ENCODE measurements at regions not wholly inside any gene's neighbourhood (a gene's known extent, or its start where the extent isn't known, plus 50 kb on each side); places are given as distances from the start of the nearest gene placed in this dataset.

DNA sequence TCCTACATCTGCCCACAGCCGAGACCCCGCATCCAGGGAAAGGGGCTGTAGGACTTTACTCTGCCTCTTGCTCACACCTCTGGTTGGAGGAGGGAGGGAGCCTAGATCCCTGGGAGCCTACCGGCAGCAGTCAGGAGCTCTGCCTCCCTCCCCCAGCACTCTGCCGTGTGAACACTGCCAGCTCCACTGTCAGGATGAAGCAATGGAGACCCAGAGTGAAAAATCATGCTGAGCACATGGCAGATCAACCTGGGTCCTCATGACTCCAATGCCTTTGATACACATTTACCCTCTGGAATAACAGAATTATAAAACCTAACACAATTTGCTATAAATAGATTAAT is 477.7 kb downstream of the TNS3 start:
- TF ChIP-seq EZH2phosphoT487 (IDR thresholded peaks at IDR 0.05; ENCODE audit: unreplicated experiment) (no peak), ZNF114 (CRISPR knock-in tag; IDR thresholded peaks at IDR 0.05) (no peak)
- peak overlapping the region; percentile 85; the same call in 1 of the 2 replicates for H2AFZ ChIP-seq
- ATAC-seq, result peak; percentile 68

DNA sequence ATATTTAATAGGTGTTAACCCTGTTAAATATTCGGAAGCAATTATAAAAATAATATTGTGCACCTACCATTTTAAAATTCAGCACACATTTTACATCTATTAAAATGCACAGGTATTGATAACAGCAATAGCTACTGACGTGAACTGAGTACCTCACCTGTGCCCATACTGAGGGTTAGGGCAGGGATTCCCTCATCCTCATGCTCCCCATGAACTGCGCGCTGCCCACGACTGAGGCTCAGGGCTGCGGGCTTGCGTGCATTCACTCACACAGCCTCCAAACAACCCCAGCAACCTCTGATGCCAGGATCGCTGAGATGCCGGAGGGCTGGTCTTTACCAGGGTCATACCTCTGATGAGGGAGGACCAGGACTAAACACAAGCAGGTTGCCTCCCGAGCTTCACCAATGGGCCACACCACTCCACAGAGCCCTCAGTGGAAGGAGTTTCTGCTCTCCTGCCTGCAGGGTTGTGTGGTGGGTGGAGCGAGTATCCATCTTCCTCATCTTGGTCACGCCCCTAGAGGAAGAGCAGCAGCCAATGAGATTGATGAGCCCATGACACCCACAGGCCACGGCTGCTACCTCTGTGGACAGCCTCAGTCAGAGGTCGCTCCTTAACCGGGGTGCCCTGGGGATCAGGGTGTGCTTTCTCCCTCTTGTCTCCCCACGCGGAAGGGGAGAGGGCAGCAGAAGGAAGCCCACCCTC is 478.3 kb downstream of the TNS3 start:
- H3K4me1 Mint-ChIP-seq, result no peaks in the 10 kb centered on the region

More for the DNA sequence above, 477.7 kb downstream of the TNS3 start:
- no peak overlapping the region for H3K27ac Mint-ChIP-seq
- Histone ChIP-seq H3K36me3 (ENCODE audit: insufficient read depth) (no peaks in the 10 kb centered on the region), H3K4me1 (ENCODE audit: insufficient read depth) (no peaks in the 10 kb centered on the region), H3K9me2 (ENCODE audit: insufficient read depth) (0 out of 2 replicates have a peak, but pooled peaks cover 2% of the 10 kb centered on the region), H3K4me2 (no peak overlapping the region), H4K20me1 (replicated peaks; ENCODE audit: insufficient read depth) (no peaks in the 10 kb centered on the region), H3K27ac (ENCODE audit: low read depth) (no peak overlapping the region), H3K4me3 (no peak overlapping the region), H3K27me3 (ENCODE audit: insufficient read depth) (no peaks in the 10 kb centered on the region), H3F3A (replicated peaks; ENCODE audit: low read depth) (no peaks in the 10 kb centered on the region), H3K79me2 (replicated peaks; ENCODE audit: insufficient read depth) (no peaks in the 10 kb centered on the region)
- H3K4me1 Mint-ChIP-seq, result no peaks in the 10 kb centered on the region
- peaks cover 7% of the 10 kb centered on the region for H3K27me3 Mint-ChIP-seq (ENCODE audit: insufficient read depth, low read depth, poor library complexity)
- H3K9me3 Mint-ChIP-seq, result no peaks in the 10 kb centered on the region; the same call in 1 of the 3 replicates
- peak; percentile 8 for DNase-seq (ENCODE audit: low spot score)
- no peak overlapping the region for H3K4me3 Mint-ChIP-seq
- H3K36me3 Mint-ChIP-seq (ENCODE audit: low read depth), result peaks cover 2% of the 10 kb centered on the region; the same call in 1 of the 3 replicates

More for the DNA sequence above, 478.3 kb downstream of the TNS3 start:
- Mint-ChIP-seq H3K9me3 (no peaks in the 10 kb centered on the region; the same call in 2 of the 3 replicates), H3K4me3 (no peak overlapping the region), H3K36me3 (ENCODE audit: low read depth) (peaks cover 2% of the 10 kb centered on the region; the same call in 1 of the 3 replicates), H3K27me3 (ENCODE audit: insufficient read depth, low read depth, poor library complexity) (peaks cover 7% of the 10 kb centered on the region), H3K27ac (no peak overlapping the region)
- no peak overlapping the region for H3K4me3 ChIP-seq
- peak; percentile 3 for DNase-seq (ENCODE audit: low spot score)
- H3F3A ChIP-seq (replicated peaks; ENCODE audit: low read depth), result no peaks in the 10 kb centered on the region
- H2AFZ ChIP-seq, result peak overlapping the region; percentile 85; the same call in 1 of the 2 replicates
- H3K9me2 ChIP-seq (ENCODE audit: insufficient read depth), result no peaks in the 10 kb centered on the region
- no peaks in the 10 kb centered on the region for H4K20me1 ChIP-seq (replicated peaks; ENCODE audit: insufficient read depth)
- H3K4me1 ChIP-seq (ENCODE audit: insufficient read depth), result no peaks in the 10 kb centered on the region
- H3K27me3 ChIP-seq (ENCODE audit: insufficient read depth), result no peaks in the 10 kb centered on the region
- ATAC-seq, result peak; percentile 63
- no peak overlapping the region for H3K4me2 ChIP-seq
- H3K36me3 ChIP-seq (ENCODE audit: insufficient read depth), result no peaks in the 10 kb centered on the region
- H3K79me2 ChIP-seq (replicated peaks; ENCODE audit: insufficient read depth), result no peaks in the 10 kb centered on the region
- TF ChIP-seq CREB1 (CRISPR knock-in tag; IDR thresholded peaks at IDR 0.05; ENCODE audit: low read depth) (no peak), ZNF114 (CRISPR knock-in tag; IDR thresholded peaks at IDR 0.05) (no peak), EZH2 (IDR thresholded peaks at IDR 0.05; ENCODE audit: low read depth, unreplicated experiment) (no peak), EZH2phosphoT487 (IDR thresholded peaks at IDR 0.05; ENCODE audit: unreplicated experiment) (no peak)
- TF ChIP-seq, protein P1, sequence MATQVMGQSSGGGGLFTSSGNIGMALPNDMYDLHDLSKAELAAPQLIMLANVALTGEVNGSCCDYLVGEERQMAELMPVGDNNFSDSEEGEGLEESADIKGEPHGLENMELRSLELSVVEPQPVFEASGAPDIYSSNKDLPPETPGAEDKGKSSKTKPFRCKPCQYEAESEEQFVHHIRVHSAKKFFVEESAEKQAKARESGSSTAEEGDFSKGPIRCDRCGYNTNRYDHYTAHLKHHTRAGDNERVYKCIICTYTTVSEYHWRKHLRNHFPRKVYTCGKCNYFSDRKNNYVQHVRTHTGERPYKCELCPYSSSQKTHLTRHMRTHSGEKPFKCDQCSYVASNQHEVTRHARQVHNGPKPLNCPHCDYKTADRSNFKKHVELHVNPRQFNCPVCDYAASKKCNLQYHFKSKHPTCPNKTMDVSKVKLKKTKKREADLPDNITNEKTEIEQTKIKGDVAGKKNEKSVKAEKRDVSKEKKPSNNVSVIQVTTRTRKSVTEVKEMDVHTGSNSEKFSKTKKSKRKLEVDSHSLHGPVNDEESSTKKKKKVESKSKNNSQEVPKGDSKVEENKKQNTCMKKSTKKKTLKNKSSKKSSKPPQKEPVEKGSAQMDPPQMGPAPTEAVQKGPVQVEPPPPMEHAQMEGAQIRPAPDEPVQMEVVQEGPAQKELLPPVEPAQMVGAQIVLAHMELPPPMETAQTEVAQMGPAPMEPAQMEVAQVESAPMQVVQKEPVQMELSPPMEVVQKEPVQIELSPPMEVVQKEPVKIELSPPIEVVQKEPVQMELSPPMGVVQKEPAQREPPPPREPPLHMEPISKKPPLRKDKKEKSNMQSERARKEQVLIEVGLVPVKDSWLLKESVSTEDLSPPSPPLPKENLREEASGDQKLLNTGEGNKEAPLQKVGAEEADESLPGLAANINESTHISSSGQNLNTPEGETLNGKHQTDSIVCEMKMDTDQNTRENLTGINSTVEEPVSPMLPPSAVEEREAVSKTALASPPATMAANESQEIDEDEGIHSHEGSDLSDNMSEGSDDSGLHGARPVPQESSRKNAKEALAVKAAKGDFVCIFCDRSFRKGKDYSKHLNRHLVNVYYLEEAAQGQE (IDR thresholded peaks at IDR 0.05; ENCODE audit: unreplicated experiment), result no peak
- TF ChIP-seq, protein P2, sequence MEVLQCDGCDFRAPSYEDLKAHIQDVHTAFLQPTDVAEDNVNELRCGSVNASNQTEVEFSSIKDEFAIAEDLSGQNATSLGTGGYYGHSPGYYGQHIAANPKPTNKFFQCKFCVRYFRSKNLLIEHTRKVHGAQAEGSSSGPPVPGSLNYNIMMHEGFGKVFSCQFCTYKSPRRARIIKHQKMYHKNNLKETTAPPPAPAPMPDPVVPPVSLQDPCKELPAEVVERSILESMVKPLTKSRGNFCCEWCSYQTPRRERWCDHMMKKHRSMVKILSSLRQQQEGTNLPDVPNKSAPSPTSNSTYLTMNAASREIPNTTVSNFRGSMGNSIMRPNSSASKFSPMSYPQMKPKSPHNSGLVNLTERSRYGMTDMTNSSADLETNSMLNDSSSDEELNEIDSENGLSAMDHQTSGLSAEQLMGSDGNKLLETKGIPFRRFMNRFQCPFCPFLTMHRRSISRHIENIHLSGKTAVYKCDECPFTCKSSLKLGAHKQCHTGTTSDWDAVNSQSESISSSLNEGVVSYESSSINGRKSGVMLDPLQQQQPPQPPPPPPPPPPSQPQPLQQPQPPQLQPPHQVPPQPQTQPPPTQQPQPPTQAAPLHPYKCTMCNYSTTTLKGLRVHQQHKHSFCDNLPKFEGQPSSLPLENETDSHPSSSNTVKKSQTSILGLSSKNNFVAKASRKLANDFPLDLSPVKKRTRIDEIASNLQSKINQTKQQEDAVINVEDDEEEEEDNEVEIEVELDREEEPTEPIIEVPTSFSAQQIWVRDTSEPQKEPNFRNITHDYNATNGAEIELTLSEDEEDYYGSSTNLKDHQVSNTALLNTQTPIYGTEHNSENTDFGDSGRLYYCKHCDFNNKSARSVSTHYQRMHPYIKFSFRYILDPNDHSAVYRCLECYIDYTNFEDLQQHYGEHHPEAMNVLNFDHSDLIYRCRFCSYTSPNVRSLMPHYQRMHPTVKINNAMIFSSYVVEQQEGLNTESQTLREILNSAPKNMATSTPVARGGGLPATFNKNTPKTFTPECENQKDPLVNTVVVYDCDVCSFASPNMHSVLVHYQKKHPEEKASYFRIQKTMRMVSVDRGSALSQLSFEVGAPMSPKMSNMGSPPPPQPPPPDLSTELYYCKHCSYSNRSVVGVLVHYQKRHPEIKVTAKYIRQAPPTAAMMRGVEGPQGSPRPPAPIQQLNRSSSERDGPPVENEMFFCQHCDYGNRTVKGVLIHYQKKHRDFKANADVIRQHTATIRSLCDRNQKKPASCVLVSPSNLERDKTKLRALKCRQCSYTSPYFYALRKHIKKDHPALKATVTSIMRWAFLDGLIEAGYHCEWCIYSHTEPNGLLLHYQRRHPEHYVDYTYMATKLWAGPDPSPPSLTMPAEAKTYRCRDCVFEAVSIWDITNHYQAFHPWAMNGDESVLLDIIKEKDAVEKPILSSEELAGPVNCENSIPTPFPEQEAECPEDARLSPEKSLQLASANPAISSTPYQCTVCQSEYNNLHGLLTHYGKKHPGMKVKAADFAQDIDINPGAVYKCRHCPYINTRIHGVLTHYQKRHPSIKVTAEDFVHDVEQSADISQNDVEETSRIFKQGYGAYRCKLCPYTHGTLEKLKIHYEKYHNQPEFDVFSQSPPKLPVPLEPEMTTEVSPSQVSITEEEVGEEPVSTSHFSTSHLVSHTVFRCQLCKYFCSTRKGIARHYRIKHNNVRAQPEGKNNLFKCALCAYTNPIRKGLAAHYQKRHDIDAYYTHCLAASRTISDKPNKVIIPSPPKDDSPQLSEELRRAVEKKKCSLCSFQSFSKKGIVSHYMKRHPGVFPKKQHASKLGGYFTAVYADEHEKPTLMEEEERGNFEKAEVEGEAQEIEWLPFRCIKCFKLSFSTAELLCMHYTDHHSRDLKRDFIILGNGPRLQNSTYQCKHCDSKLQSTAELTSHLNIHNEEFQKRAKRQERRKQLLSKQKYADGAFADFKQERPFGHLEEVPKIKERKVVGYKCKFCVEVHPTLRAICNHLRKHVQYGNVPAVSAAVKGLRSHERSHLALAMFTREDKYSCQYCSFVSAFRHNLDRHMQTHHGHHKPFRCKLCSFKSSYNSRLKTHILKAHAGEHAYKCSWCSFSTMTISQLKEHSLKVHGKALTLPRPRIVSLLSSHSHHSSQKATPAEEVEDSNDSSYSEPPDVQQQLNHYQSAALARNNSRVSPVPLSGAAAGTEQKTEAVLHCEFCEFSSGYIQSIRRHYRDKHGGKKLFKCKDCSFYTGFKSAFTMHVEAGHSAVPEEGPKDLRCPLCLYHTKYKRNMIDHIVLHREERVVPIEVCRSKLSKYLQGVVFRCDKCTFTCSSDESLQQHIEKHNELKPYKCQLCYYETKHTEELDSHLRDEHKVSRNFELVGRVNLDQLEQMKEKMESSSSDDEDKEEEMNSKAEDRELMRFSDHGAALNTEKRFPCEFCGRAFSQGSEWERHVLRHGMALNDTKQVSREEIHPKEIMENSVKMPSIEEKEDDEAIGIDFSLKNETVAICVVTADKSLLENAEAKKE (CRISPR knock-in tag; IDR thresholded peaks at IDR 0.05), result no peak
- no peak overlapping the region for H3K27ac ChIP-seq (ENCODE audit: low read depth)
